MM.1S (cell line): ENCODE measurements at regions not wholly inside any gene's neighbourhood (a gene's known extent, or its start where the extent isn't known, plus 50 kb on each side); places are given as distances from the start of the nearest gene placed in this dataset.

Source experiments
- DNase-seq: peaks from one replicate; pipeline ENCODE4 v3.0.0-alpha.2; 2015
- H2AFZ ChIP-seq: fragments of 300-600 bp; sonication (generic); 2 replicates; pipeline ENCODE4 v1.6.0; 2016; ENCODE audit warnings: antibody characterized with exemption, low read length
- H3F3A ChIP-seq: fragments of 300-600 bp; sonication (generic); 2 replicates; pipeline ENCODE4 v1.6.1; 2016; ENCODE audit warnings: mild to moderate bottlenecking, antibody characterized with exemption, low read length, moderate library complexity, mixed read lengths; ENCODE audit not compliant: insufficient read depth
- H3K27ac ChIP-seq: fragments of 300-600 bp; sonication (generic); 2 replicates; pipeline ENCODE4 v1.5.1; 2016; ENCODE audit warnings: mild to moderate bottlenecking, low read length
- H3K27me3 ChIP-seq: fragments of 300-600 bp; sonication (generic); replicated peaks from 2 replicates; pipeline ENCODE4 v1.6.0; 2016; ENCODE audit warnings: low read length; ENCODE audit not compliant: insufficient read depth
- H3K36me3 ChIP-seq: fragments of 300-600 bp; sonication (generic); replicated peaks from 2 replicates; pipeline ENCODE4 v1.6.1; 2016; ENCODE audit warnings: mild to moderate bottlenecking, low read length, mixed read lengths; ENCODE audit not compliant: insufficient read depth
- H3K4me1 ChIP-seq: fragments of 300-600 bp; sonication (generic); 2 replicates; pipeline ENCODE4 v1.6.1; 2016; ENCODE audit warnings: low read length, mixed read lengths
- H3K4me2 ChIP-seq: fragments of 300-600 bp; sonication (generic); 2 replicates; pipeline ENCODE4 v1.6.0; 2016; ENCODE audit warnings: low read depth, low read length
- H3K4me3 ChIP-seq: fragments of 300-600 bp; sonication (generic); 2 replicates; pipeline ENCODE4 v1.5.1; 2016; ENCODE audit warnings: low read length, mixed read lengths
- H3K79me2 ChIP-seq: fragments of 300-600 bp; sonication (generic); 2 replicates; pipeline ENCODE4 v1.6.1; 2016; ENCODE audit warnings: mixed run types, low read length, mixed read lengths
- H3K9ac ChIP-seq: fragments of 300-600 bp; sonication (generic); 2 replicates; pipeline ENCODE4 v1.6.1; 2016; ENCODE audit warnings: low read length, mixed read lengths
- H3K9me2 ChIP-seq: fragments of 300-600 bp; sonication (generic); replicated peaks from 2 replicates; pipeline ENCODE4 v1.6.1; 2016; ENCODE audit warnings: mild to moderate bottlenecking, low read length, mixed read lengths; ENCODE audit not compliant: insufficient read depth
- H3K9me3 ChIP-seq: fragments of 300-600 bp; sonication (generic); replicated peaks from 2 replicates; pipeline ENCODE4 v1.6.1; 2016; ENCODE audit warnings: mild to moderate bottlenecking, low read length, mixed read lengths; ENCODE audit not compliant: insufficient read depth
- H4K20me1 ChIP-seq: fragments of 300-600 bp; sonication (generic); 2 replicates; pipeline ENCODE4 v1.6.1; 2016; ENCODE audit warnings: mild to moderate bottlenecking, low read length, moderate library complexity, mixed read lengths; ENCODE audit not compliant: insufficient read depth
- EZH2 ChIP-seq: fragments of 300-600 bp; sonication (generic); optimal IDR thresholded peaks from 2 replicates; pipeline ENCODE3; 2017; ENCODE audit warnings: low read depth, mild to moderate bottlenecking, antibody characterized with exemption, low read length, mixed read lengths
- EZH2phosphoT487 ChIP-seq: fragments of 300-600 bp; sonication (generic); IDR thresholded peaks from 2 replicates; pipeline ENCODE4 v1.6.1; 2018; ENCODE audit warnings: antibody characterized with exemption, low read length
- TF ChIP-seq, protein P1 (sequence below): fragments of 300-600 bp; sonication (generic); IDR thresholded peaks from 2 replicates; pipeline ENCODE4 v1.5.1; 2016; ENCODE audit warnings: antibody characterized with exemption, low read length, mixed read lengths

- Histone ChIP-seq H3K27ac (no peak overlapping the region), H3K27me3 (no peaks in the 10 kb centered on the region), H3K4me1 (no peaks in the 10 kb centered on the region), H4K20me1 (no peaks in the 10 kb centered on the region), H3K9me3 (no peaks in the 10 kb centered on the region), H3F3A (no peaks in the 10 kb centered on the region), H3K79me2 (no peaks in the 10 kb centered on the region), H3K9me2 (no peaks in the 10 kb centered on the region), H2AFZ (no peak overlapping the region), H3K9ac (no peak overlapping the region), H3K4me2 (no peak overlapping the region), H3K4me3 (no peak overlapping the region), H3K36me3 (no peaks in the 10 kb centered on the region)
- DNase-seq: no peak
- no peak for TF ChIP-seq EZH2phosphoT487
- TF ChIP-seq, protein P1, sequence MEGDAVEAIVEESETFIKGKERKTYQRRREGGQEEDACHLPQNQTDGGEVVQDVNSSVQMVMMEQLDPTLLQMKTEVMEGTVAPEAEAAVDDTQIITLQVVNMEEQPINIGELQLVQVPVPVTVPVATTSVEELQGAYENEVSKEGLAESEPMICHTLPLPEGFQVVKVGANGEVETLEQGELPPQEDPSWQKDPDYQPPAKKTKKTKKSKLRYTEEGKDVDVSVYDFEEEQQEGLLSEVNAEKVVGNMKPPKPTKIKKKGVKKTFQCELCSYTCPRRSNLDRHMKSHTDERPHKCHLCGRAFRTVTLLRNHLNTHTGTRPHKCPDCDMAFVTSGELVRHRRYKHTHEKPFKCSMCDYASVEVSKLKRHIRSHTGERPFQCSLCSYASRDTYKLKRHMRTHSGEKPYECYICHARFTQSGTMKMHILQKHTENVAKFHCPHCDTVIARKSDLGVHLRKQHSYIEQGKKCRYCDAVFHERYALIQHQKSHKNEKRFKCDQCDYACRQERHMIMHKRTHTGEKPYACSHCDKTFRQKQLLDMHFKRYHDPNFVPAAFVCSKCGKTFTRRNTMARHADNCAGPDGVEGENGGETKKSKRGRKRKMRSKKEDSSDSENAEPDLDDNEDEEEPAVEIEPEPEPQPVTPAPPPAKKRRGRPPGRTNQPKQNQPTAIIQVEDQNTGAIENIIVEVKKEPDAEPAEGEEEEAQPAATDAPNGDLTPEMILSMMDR: no peak
- no peak for TF ChIP-seq EZH2
Observed at GRCh38 chr7:94057955-94058354, 53.8 kb upstream of the BET1 start.

- Histone ChIP-seq H2AFZ (no peak overlapping the region), H3K79me2 (no peaks in the 10 kb centered on the region), H3K4me2 (no peak overlapping the region), H3K9me2 (no peaks in the 10 kb centered on the region), H3F3A (no peaks in the 10 kb centered on the region), H3K36me3 (no peaks in the 10 kb centered on the region), H3K4me3 (no peak overlapping the region), H4K20me1 (no peaks in the 10 kb centered on the region), H3K27ac (no peak overlapping the region), H3K9me3 (no peaks in the 10 kb centered on the region), H3K4me1 (no peaks in the 10 kb centered on the region), H3K27me3 (no peaks in the 10 kb centered on the region), H3K9ac (no peak overlapping the region)
- DNase-seq: no peak
- TF ChIP-seq EZH2: no peak
- TF ChIP-seq, protein P1: no peak
- TF ChIP-seq EZH2phosphoT487: no peak
Observed at GRCh38 chr7:94059746-94060145, 55.6 kb upstream of the BET1 start.

DNA sequence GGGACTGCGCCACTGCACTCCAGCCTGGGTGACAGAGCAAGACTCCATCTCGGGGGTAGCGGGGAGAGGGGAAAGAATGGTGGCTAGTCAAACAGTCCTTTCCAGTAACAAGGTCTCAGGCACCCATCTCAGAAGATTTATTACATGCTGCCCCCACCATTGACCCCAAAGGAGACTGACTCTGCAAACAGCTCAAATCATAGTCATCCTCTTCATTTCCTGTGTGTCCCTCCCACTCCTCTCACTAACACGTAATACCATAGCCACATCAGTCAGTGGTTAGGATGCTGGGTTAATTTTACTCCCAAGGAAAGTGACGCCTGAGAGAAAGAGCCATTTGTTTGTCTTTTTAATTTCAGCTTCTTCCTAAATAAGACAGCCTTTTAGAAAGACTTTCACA lies 56.6 kb upstream of the BET1 start:
- Histone ChIP-seq H3K4me3 (no peak overlapping the region), H3K27ac (no peak overlapping the region), H3F3A (no peaks in the 10 kb centered on the region), H2AFZ (no peak overlapping the region), H3K9me2 (no peaks in the 10 kb centered on the region), H3K9ac (no peak overlapping the region), H3K79me2 (no peaks in the 10 kb centered on the region), H3K4me1 (no peaks in the 10 kb centered on the region), H3K9me3 (no peaks in the 10 kb centered on the region), H3K4me2 (no peak overlapping the region), H3K36me3 (no peaks in the 10 kb centered on the region), H3K27me3 (no peaks in the 10 kb centered on the region), H4K20me1 (no peaks in the 10 kb centered on the region)
- TF ChIP-seq EZH2phosphoT487 (no peak), EZH2 (no peak)
- TF ChIP-seq, protein P1: no peak
- no peak for DNase-seq
